Naive thymus-derived CD4-positive, alpha-beta T cell (primary cell): ENCODE measurements at regions not wholly inside any gene's neighbourhood (a gene's known extent, or its start where the extent isn't known, plus 50 kb on each side); places are given as distances from the start of the nearest gene placed in this dataset.

Experiments
- ATAC-seq: fragments of 150-1000 bp; cut with Tn5 transposase; 2 replicates; pipeline ENCODE4 v1.10.0; 2021; ENCODE audit warnings: mild to moderate bottlenecking, moderate library complexity
- CTCF ChIA-PET: fragments of 350-600 bp; sonication (Branson Sonifier 250); formaldehyde crosslinking; loops from one replicate; lab custom pipeline; 2021; ENCODE audit warnings: antibody characterized with exemption; lab: Charles Lee
- POLR2A ChIA-PET: fragments of 350-600 bp; sonication (Branson Sonifier 250); formaldehyde crosslinking; loops from one replicate; lab custom pipeline; 2021; ENCODE audit warnings: antibody characterized with exemption, inconsistent platforms; lab: Charles Lee
- DNase-seq, 9 donors: peaks; one replicate each; pipeline versions ENCODE4 v3.0.0 to v3.0.0-alpha.2; 2020 to 2022; ENCODE audit warnings: mixed read lengths in 1 of 9
- H3K27ac ChIP-seq: one replicate; pipeline ENCODE4 v1.7.0; 2013; ENCODE audit warnings: mild to moderate bottlenecking, low read depth, low read length, moderate library complexity
- H3K27me3 ChIP-seq, 2 donors: one replicate each; pipeline ENCODE4 v1.7.0; 2013; ENCODE audit warnings: low read length in 2 of 2, mild to moderate bottlenecking in 2 of 2, moderate library complexity in 2 of 2; ENCODE audit not compliant: control insufficient read depth in 2 of 2, insufficient read depth in 2 of 2
- H3K36me3 ChIP-seq, 3 experiments: 1 replicate in 2 of 3; 2 replicates in 1 of 3; pipeline ENCODE4 v1.7.0; 2013; ENCODE audit warnings: low read length in 3 of 3, mild to moderate bottlenecking in 3 of 3, moderate library complexity in 1 of 3; ENCODE audit not compliant: insufficient read depth in 3 of 3, control insufficient read depth in 2 of 3
- H3K4me1 ChIP-seq, 2 donors: one replicate each; pipeline ENCODE4 v1.7.0; 2013; ENCODE audit warnings: low read length in 2 of 2, mild to moderate bottlenecking in 2 of 2, moderate library complexity in 1 of 2; ENCODE audit not compliant: control insufficient read depth in 2 of 2, insufficient read depth in 2 of 2
- H3K4me3 ChIP-seq: 2 replicates; pipeline ENCODE4 v1.7.0; 2013; ENCODE audit warnings: mild to moderate bottlenecking, low read length
- H3K9me3 ChIP-seq, 3 experiments: 1 replicate in 2 of 3; 2 replicates in 1 of 3; pipeline ENCODE4 v1.7.0; 2013; ENCODE audit warnings: low read length in 3 of 3; ENCODE audit not compliant: control insufficient read depth in 2 of 3
- H3K27ac Mint-ChIP-seq, 9 donors: one replicate each; pipeline ENCODE4 v1.8.0; 2020 to 2022; ENCODE audit warnings: mixed read lengths in 9 of 9, mild to moderate bottlenecking in 8 of 9, moderate library complexity in 5 of 9, inconsistent platforms in 2 of 9
- H3K27me3 Mint-ChIP-seq, 5 donors: one replicate each; pipeline ENCODE4 v1.8.0; 2021 to 2022; ENCODE audit warnings: mixed read lengths in 5 of 5, mild to moderate bottlenecking in 1 of 5
- H3K36me3 Mint-ChIP-seq, 5 donors: one replicate each; pipeline ENCODE4 v1.8.0; 2020 to 2022; ENCODE audit warnings: mixed read lengths in 5 of 5, mild to moderate bottlenecking in 3 of 5, inconsistent platforms in 1 of 5
- H3K4me1 Mint-ChIP-seq, 7 donors: one replicate each; pipeline ENCODE4 v1.8.0; 2020 to 2022; ENCODE audit warnings: mixed read lengths in 7 of 7, mild to moderate bottlenecking in 3 of 7, inconsistent platforms in 1 of 7
- H3K4me3 Mint-ChIP-seq, 10 donors: one replicate each; pipeline ENCODE4 v1.8.0; 2020 to 2022; ENCODE audit warnings: mild to moderate bottlenecking in 10 of 10, mixed read lengths in 10 of 10, moderate library complexity in 6 of 10, inconsistent platforms in 2 of 10
- H3K9me3 Mint-ChIP-seq, 11 donors: one replicate each; pipeline ENCODE4 v1.8.0; 2020 to 2022; ENCODE audit warnings: mixed read lengths in 11 of 11, mild to moderate bottlenecking in 4 of 11, inconsistent platforms in 1 of 11, moderate library complexity in 1 of 11
- intact Hi-C, 2 donors: fragments of 100-400 bp; cut with micrococcal nuclease; formaldehyde crosslinking; loops; one replicate each; pipeline ENCODE4 v1.15.1; 2023

- Mint-ChIP-seq H3K36me3 (no peaks in the 10 kb centered on the region), H3K27me3 (no peaks in the 10 kb centered on the region), H3K27ac (no peak overlapping the region), H3K9me3 (peaks cover 0 to 16% (median 0%) of the 10 kb centered on the region in 11 donors), H3K4me1 (no peaks in the 10 kb centered on the region), H3K4me3 (no peak overlapping the region)
- H3K27ac ChIP-seq, result no peak overlapping the region
- no peaks in the 10 kb centered on the region for H3K27me3 ChIP-seq
- no peak for ATAC-seq
- no peaks in the 10 kb centered on the region for H3K4me1 ChIP-seq
- ChIA-PET CTCF (no interaction called here), POLR2A (no interaction called here)
- intact Hi-C loops, result no loop called here
- no peaks in the 10 kb centered on the region for H3K36me3 ChIP-seq
- no peaks in the 10 kb centered on the region for H3K9me3 ChIP-seq
- DNase-seq, result no peak
- no peak overlapping the region for H3K4me3 ChIP-seq
Observed at GRCh38 chr2:52879561-52879960, 888.0 kb upstream of the CHAC2 start.

- intact Hi-C loops, result no loop called here
- peaks cover 0 to 16% (median 0%) of the 10 kb centered on the region in 11 donors for H3K9me3 Mint-ChIP-seq
- H3K4me3 Mint-ChIP-seq, result no peak overlapping the region
- CTCF ChIA-PET, result no interaction called here
- H3K36me3 Mint-ChIP-seq, result no peaks in the 10 kb centered on the region
- Histone ChIP-seq H3K27ac (no peak overlapping the region), H3K27me3 (no peaks in the 10 kb centered on the region), H3K9me3 (no peaks in the 10 kb centered on the region), H3K36me3 (no peaks in the 10 kb centered on the region), H3K4me3 (no peak overlapping the region), H3K4me1 (no peaks in the 10 kb centered on the region)
- POLR2A ChIA-PET, result no interaction called here
- ATAC-seq (no peak), DNase-seq (no peak)
- H3K27ac Mint-ChIP-seq, result no peak overlapping the region
- H3K4me1 Mint-ChIP-seq, result no peaks in the 10 kb centered on the region
- H3K27me3 Mint-ChIP-seq, result no peaks in the 10 kb centered on the region
Observed at GRCh38 chr2:52877703-52878102, 889.9 kb upstream of the CHAC2 start.

GRCh38 chr2:52874466-52875106 lies 893.0 kb upstream of the CHAC2 start:
- ATAC-seq (no peak), DNase-seq (no peak)
- no peaks in the 10 kb centered on the region for H3K27me3 ChIP-seq
- no peaks in the 10 kb centered on the region for H3K36me3 Mint-ChIP-seq
- intact Hi-C loops, result no loop called here
- ChIA-PET POLR2A (no interaction called here), CTCF (no interaction called here)
- no peaks in the 10 kb centered on the region for H3K36me3 ChIP-seq
- no peaks in the 10 kb centered on the region for H3K4me1 ChIP-seq
- H3K9me3 Mint-ChIP-seq, result peaks cover 0 to 16% (median 0%) of the 10 kb centered on the region in 11 donors
- no peak overlapping the region for H3K27ac ChIP-seq
- no peak overlapping the region for H3K4me3 Mint-ChIP-seq
- no peaks in the 10 kb centered on the region for H3K27me3 Mint-ChIP-seq
- H3K4me1 Mint-ChIP-seq, result no peaks in the 10 kb centered on the region
- H3K9me3 ChIP-seq, result no peaks in the 10 kb centered on the region
- no peak overlapping the region for H3K27ac Mint-ChIP-seq
- H3K4me3 ChIP-seq, result no peak overlapping the region

- H3K9me3 ChIP-seq, result no peaks in the 10 kb centered on the region
- ATAC-seq (no peak), DNase-seq (no peak)
- no peaks in the 10 kb centered on the region for H3K36me3 Mint-ChIP-seq
- H3K4me1 ChIP-seq, result no peaks in the 10 kb centered on the region
- no peaks in the 10 kb centered on the region for H3K36me3 ChIP-seq
- H3K27me3 Mint-ChIP-seq, result no peaks in the 10 kb centered on the region
- no peak overlapping the region for H3K27ac ChIP-seq
- no peak overlapping the region for H3K27ac Mint-ChIP-seq
- CTCF ChIA-PET, result no interaction called here
- no peaks in the 10 kb centered on the region for H3K4me1 Mint-ChIP-seq
- no peak overlapping the region for H3K4me3 Mint-ChIP-seq
- no peak overlapping the region for H3K4me3 ChIP-seq
- POLR2A ChIA-PET, result no interaction called here
- no peaks in the 10 kb centered on the region for H3K27me3 ChIP-seq
- intact Hi-C loops, result no loop called here
- H3K9me3 Mint-ChIP-seq, result peaks cover 0 to 3% (median 0%) of the 10 kb centered on the region in 11 donors
Observed at GRCh38 chr2:52862801-52863200, 904.8 kb upstream of the CHAC2 start.

- no peak overlapping the region for H3K27ac Mint-ChIP-seq
- H3K27me3 Mint-ChIP-seq, result no peaks in the 10 kb centered on the region
- Histone ChIP-seq H3K4me1 (no peaks in the 10 kb centered on the region), H3K4me3 (no peak overlapping the region), H3K27me3 (no peaks in the 10 kb centered on the region), H3K9me3 (no peaks in the 10 kb centered on the region), H3K27ac (no peak overlapping the region), H3K36me3 (no peaks in the 10 kb centered on the region)
- POLR2A ChIA-PET, result no interaction called here
- intact Hi-C loops, result no loop called here
- H3K36me3 Mint-ChIP-seq, result no peaks in the 10 kb centered on the region
- H3K9me3 Mint-ChIP-seq, result peaks cover 0 to 4% (median 0%) of the 10 kb centered on the region in 11 donors
- CTCF ChIA-PET, result no interaction called here
- H3K4me1 Mint-ChIP-seq, result no peaks in the 10 kb centered on the region
- no peak overlapping the region for H3K4me3 Mint-ChIP-seq
- ATAC-seq (no peak), DNase-seq (no peak)
Observed at GRCh38 chr2:52861596-52861995, 906.0 kb upstream of the CHAC2 start.

GRCh38 chr2:52859065-52859464 lies 908.5 kb upstream of the CHAC2 start:
- POLR2A ChIA-PET, result no interaction called here
- ATAC-seq (no peak), DNase-seq (no peak)
- Histone ChIP-seq H3K4me1 (no peaks in the 10 kb centered on the region), H3K27me3 (no peaks in the 10 kb centered on the region), H3K27ac (no peak overlapping the region), H3K9me3 (no peaks in the 10 kb centered on the region), H3K36me3 (no peaks in the 10 kb centered on the region), H3K4me3 (no peak overlapping the region)
- H3K4me3 Mint-ChIP-seq, result no peak overlapping the region
- CTCF ChIA-PET, result no interaction called here
- no peak overlapping the region for H3K27ac Mint-ChIP-seq
- H3K9me3 Mint-ChIP-seq, result peaks cover 0 to 13% (median 0%) of the 10 kb centered on the region in 11 donors
- no peaks in the 10 kb centered on the region for H3K36me3 Mint-ChIP-seq
- H3K27me3 Mint-ChIP-seq, result no peaks in the 10 kb centered on the region
- no peaks in the 10 kb centered on the region for H3K4me1 Mint-ChIP-seq
- intact Hi-C loops, result no loop called here

GRCh38 chr2:52857722-52858121 lies 909.9 kb upstream of the CHAC2 start:
- ChIA-PET POLR2A (no interaction called here), CTCF (no interaction called here)
- Mint-ChIP-seq H3K4me1 (no peaks in the 10 kb centered on the region), H3K4me3 (no peak overlapping the region), H3K27ac (no peak overlapping the region), H3K36me3 (no peaks in the 10 kb centered on the region), H3K27me3 (no peaks in the 10 kb centered on the region), H3K9me3 (peaks cover 0 to 23% (median 5%) of the 10 kb centered on the region in 11 donors)
- intact Hi-C loops, result no loop called here
- no peak for ATAC-seq
- no peaks in the 10 kb centered on the region for H3K4me1 ChIP-seq
- no peak overlapping the region for H3K27ac ChIP-seq
- no peaks in the 10 kb centered on the region for H3K36me3 ChIP-seq
- H3K4me3 ChIP-seq, result no peak overlapping the region
- H3K27me3 ChIP-seq, result no peaks in the 10 kb centered on the region
- no peak for DNase-seq
- no peaks in the 10 kb centered on the region for H3K9me3 ChIP-seq
